ENCODE measurements at regions not wholly inside any gene's neighbourhood (a gene's known extent, or its start where the extent isn't known, plus 50 kb on each side); places are given as distances from the start of the nearest gene placed in this dataset.
"Not testable (repeated sequence)": the region's sequence is repeated elsewhere in the genome, so short reads cannot be mapped to it uniquely, and the experiment has no call there.

- in situ Hi-C loops (cut with MboI; ENCODE audit: low sequenced_read_pairs), result no loop called here
Observed at GRCh38 chr6:137610702-137611101, 116.5 kb upstream of the OLIG3 start.

- in situ Hi-C loops (cut with MboI; ENCODE audit: low sequenced_read_pairs), result no loop called here
Observed at GRCh38 chr6:137623293-137623692, 129.1 kb upstream of the OLIG3 start.

- in situ Hi-C loops (cut with MboI; ENCODE audit: low sequenced_read_pairs), result no loop called here
Observed at GRCh38 chr6:137625100-137625661, 131.0 kb upstream of the OLIG3 start.

GRCh38 chr6:137625808-137626207 is 131.6 kb upstream of the OLIG3 start:
- in situ Hi-C loops (cut with MboI; ENCODE audit: low sequenced_read_pairs), result no loop called here

- in situ Hi-C loops (cut with MboI; ENCODE audit: low sequenced_read_pairs), result no loop called here
Observed at GRCh38 chr6:137630666-137631065, 136.5 kb upstream of the OLIG3 start.

GRCh38 chr6:137631323-137631722 is 137.1 kb upstream of the OLIG3 start:
- in situ Hi-C loops (cut with MboI; ENCODE audit: low sequenced_read_pairs), result no loop called here

- in situ Hi-C loops (cut with MboI; ENCODE audit: low sequenced_read_pairs), result not testable (repeated sequence)
Observed at GRCh38 chr6:137634177-137634576, 140.0 kb upstream of the OLIG3 start.

GRCh38 chr6:137637121-137637520 is 142.9 kb upstream of the OLIG3 start:
- in situ Hi-C loops (cut with MboI; ENCODE audit: low sequenced_read_pairs), result no loop called here

- in situ Hi-C loops (cut with MboI; ENCODE audit: low sequenced_read_pairs), result no loop called here
Observed at GRCh38 chr6:137638926-137639706, 144.9 kb upstream of the OLIG3 start.

- in situ Hi-C loops (cut with MboI; ENCODE audit: low sequenced_read_pairs), result loop anchor here (10.0 kb wide), 2 partner anchors 325 to 565 kb away; no protein-coding TSS in a partner anchor
Observed at GRCh38 chr6:137640086-137640485, 145.9 kb upstream of the OLIG3 start.

GRCh38 chr6:137641474-137642077 is 147.4 kb upstream of the OLIG3 start:
- in situ Hi-C loops (cut with MboI; ENCODE audit: low sequenced_read_pairs), result loop anchor here (10.0 kb wide), 2 partner anchors 327 to 567 kb away; no protein-coding TSS in a partner anchor

GRCh38 chr6:137643210-137643609 is 149.0 kb upstream of the OLIG3 start:
- in situ Hi-C loops (cut with MboI; ENCODE audit: low sequenced_read_pairs), result loop anchor here (10.0 kb wide), 2 partner anchors 328 to 568 kb away; no protein-coding TSS in a partner anchor

- in situ Hi-C loops (cut with MboI; ENCODE audit: low sequenced_read_pairs), result loop anchor here (10.0 kb wide), 2 partner anchors 329 to 569 kb away; no protein-coding TSS in a partner anchor
Observed at GRCh38 chr6:137643644-137644043, 149.4 kb upstream of the OLIG3 start.

- in situ Hi-C loops (cut with MboI; ENCODE audit: low sequenced_read_pairs), result loop anchor here (10.0 kb wide), 2 partner anchors 331 to 571 kb away; no protein-coding TSS in a partner anchor
Observed at GRCh38 chr6:137645850-137646249, 151.7 kb upstream of the OLIG3 start.

GRCh38 chr6:137646484-137646883 is 152.3 kb upstream of the OLIG3 start:
- in situ Hi-C loops (cut with MboI; ENCODE audit: low sequenced_read_pairs), result loop anchor here (10.0 kb wide), 2 partner anchors 332 to 572 kb away; no protein-coding TSS in a partner anchor

GRCh38 chr6:137647762-137648447 is 153.7 kb upstream of the OLIG3 start:
- in situ Hi-C loops (cut with MboI; ENCODE audit: low sequenced_read_pairs), result loop anchor here (10.0 kb wide), 2 partner anchors 333 to 573 kb away; no protein-coding TSS in a partner anchor

- in situ Hi-C loops (cut with MboI; ENCODE audit: low sequenced_read_pairs), result no loop called here
Observed at GRCh38 chr6:137650720-137651119, 156.5 kb upstream of the OLIG3 start.

GRCh38 chr6:137651178-137651577 is 157.0 kb upstream of the OLIG3 start:
- in situ Hi-C loops (cut with MboI; ENCODE audit: low sequenced_read_pairs), result no loop called here

GRCh38 chr6:137651591-137652335 is 157.6 kb upstream of the OLIG3 start:
- in situ Hi-C loops (cut with MboI; ENCODE audit: low sequenced_read_pairs), result no loop called here

- in situ Hi-C loops (cut with MboI; ENCODE audit: low sequenced_read_pairs), result no loop called here
Observed at GRCh38 chr6:137652961-137653705, 158.9 kb upstream of the OLIG3 start.
